Neuronal stem cell (in vitro differentiated cells): ENCODE measurements at regions not wholly inside any gene's neighbourhood (a gene's known extent, or its start where the extent isn't known, plus 50 kb on each side); places are given as distances from the start of the nearest gene placed in this dataset.
A peak's percentile ranks its signal among the peaks of the same experiment; 100 is the strongest.

Experiments used
- DNase-seq: peaks from one replicate; pipeline ENCODE4 v3.0.0-alpha.2; 2013; ENCODE audit warnings: low spot score
- H2AFZ ChIP-seq: one replicate; pipeline ENCODE4 v1.6.1; 2013; ENCODE audit warnings: mild to moderate bottlenecking, low read length, inconsistent platforms
- H2AK5ac ChIP-seq: 2 replicates; pipeline ENCODE4 v1.6.1; 2013; ENCODE audit warnings: low read depth, mild to moderate bottlenecking, inconsistent platforms, low read length, moderate library complexity, mixed read lengths
- H2BK120ac ChIP-seq: 2 replicates; pipeline ENCODE4 v1.6.1; 2013; ENCODE audit warnings: low read depth, mild to moderate bottlenecking, inconsistent platforms, low read length, moderate library complexity, mixed read lengths
- H2BK12ac ChIP-seq: one replicate; pipeline ENCODE4 v1.6.1; 2013; ENCODE audit warnings: low read length, inconsistent platforms
- H2BK15ac ChIP-seq: 2 replicates; pipeline ENCODE4 v1.6.1; 2013; ENCODE audit warnings: mild to moderate bottlenecking, low read length, inconsistent platforms, mixed read lengths
- H2BK5ac ChIP-seq: one replicate; pipeline ENCODE4 v1.6.1; 2013; ENCODE audit warnings: inconsistent platforms, mild to moderate bottlenecking, low read length, moderate library complexity
- H3K14ac ChIP-seq: one replicate; pipeline ENCODE4 v1.6.1; 2013; ENCODE audit warnings: low read length, inconsistent platforms
- H3K18ac ChIP-seq: 2 replicates; pipeline ENCODE4 v1.6.1; 2013; ENCODE audit warnings: low read length, inconsistent platforms
- H3K23ac ChIP-seq: 2 replicates; pipeline ENCODE4 v1.6.1; 2013; ENCODE audit warnings: low read depth, mild to moderate bottlenecking, mixed read lengths, low read length, inconsistent platforms; ENCODE audit not compliant: poor library complexity
- H3K27ac ChIP-seq: replicated peaks from 3 replicates; pipeline ENCODE4 v1.5.1; 2013; ENCODE audit warnings: low read length, inconsistent platforms
- H3K27me3 ChIP-seq, 3 experiments: 2 replicates each; pipeline ENCODE4 v1.6.1; 2013; ENCODE audit warnings: low read length in 3 of 3, mild to moderate bottlenecking in 2 of 3, inconsistent platforms in 1 of 3, low read depth in 1 of 3, mixed read lengths in 1 of 3, moderate library complexity in 1 of 3; ENCODE audit not compliant: control insufficient read depth in 3 of 3, insufficient read depth in 3 of 3
- H3K36me3 ChIP-seq, 2 donors: replicated peaks in 1 of 2; 2 replicates each; pipeline ENCODE4 v1.6.1; 2013; ENCODE audit warnings: low read length in 2 of 2; ENCODE audit not compliant: control insufficient read depth in 2 of 2, insufficient read depth in 2 of 2
- H3K4ac ChIP-seq: 2 replicates; pipeline ENCODE4 v1.6.1; 2013; ENCODE audit warnings: inconsistent platforms, mild to moderate bottlenecking, low read length, moderate library complexity
- H3K4me1 ChIP-seq, 2 donors: 1 replicate in 1 of 2; 2 replicates in 1 of 2; pipeline ENCODE4 v1.6.1; 2013; ENCODE audit warnings: low read length in 2 of 2, low read depth in 1 of 2; ENCODE audit not compliant: control insufficient read depth in 2 of 2, insufficient read depth in 1 of 2
- H3K4me2 ChIP-seq: one replicate; pipeline ENCODE4 v1.6.1; 2013; ENCODE audit warnings: mild to moderate bottlenecking, low read length, inconsistent platforms; ENCODE audit not compliant: insufficient read depth, poor library complexity, severe bottlenecking
- H3K4me3 ChIP-seq, 2 donors: 2 replicates each; pipeline ENCODE4 v1.5.1; 2013; ENCODE audit warnings: low read length in 2 of 2, mild to moderate bottlenecking in 2 of 2, inconsistent platforms in 1 of 2, moderate library complexity in 1 of 2
- H3K79me1 ChIP-seq: one replicate; pipeline ENCODE4 v1.6.1; 2013; ENCODE audit warnings: low read depth, mild to moderate bottlenecking, inconsistent platforms, low read length, moderate library complexity
- H3K9ac ChIP-seq: one replicate; pipeline ENCODE4 v1.6.1; 2013; ENCODE audit warnings: mild to moderate bottlenecking, low read depth, low read length, inconsistent platforms; ENCODE audit not compliant: poor library complexity
- H3K9me3 ChIP-seq, 2 donors: replicated peaks in 1 of 2; 2 replicates each; pipeline versions ENCODE3 to v1.6.1; 2013; ENCODE audit warnings: low read length in 2 of 2, mild to moderate bottlenecking in 2 of 2, inconsistent platforms in 1 of 2, low read depth in 1 of 2, mixed read lengths in 1 of 2, moderate library complexity in 1 of 2; ENCODE audit not compliant: control insufficient read depth in 2 of 2, insufficient read depth in 1 of 2
- H4K8ac ChIP-seq: one replicate; pipeline ENCODE4 v1.6.1; 2013; ENCODE audit warnings: low read depth, mild to moderate bottlenecking, inconsistent platforms, low read length, moderate library complexity
- H4K91ac ChIP-seq: one replicate; pipeline ENCODE4 v1.6.1; 2013; ENCODE audit warnings: low read length, low read depth, mild to moderate bottlenecking, inconsistent platforms; ENCODE audit not compliant: poor library complexity
- WGBS, 2 donors: extraction: QIAGEN DNeasy Blood & Tissue Kit; methylation state at CpG; one replicate each; pipeline ENCODE4 v1.1.7; 2013; ENCODE audit warnings: missing lambda C conversion rate in 2 of 2, mixed read lengths in 1 of 2; ENCODE audit not compliant: insufficient read length in 2 of 2, insufficient replicate concordance in 1 of 2; ENCODE audit errors: extremely low coverage in 2 of 2; 5-methylcytosine and 5-hydroxymethylcytosine counted together

GRCh38 chr13:73954808-73955207 is 179.4 kb downstream of the KLF12 start:
- no peak overlapping the region for H2AK5ac ChIP-seq
- H4K91ac ChIP-seq, result no peak overlapping the region
- no peaks in the 10 kb centered on the region for H3K36me3 ChIP-seq
- H3K4me1 ChIP-seq, result no peaks in the 10 kb centered on the region
- H2BK12ac ChIP-seq, result no peak overlapping the region
- no peak overlapping the region for H2AFZ ChIP-seq
- H2BK5ac ChIP-seq, result no peak overlapping the region
- DNase-seq, result no peak
- no peaks in the 10 kb centered on the region for H3K9me3 ChIP-seq
- no peak overlapping the region for H3K4me2 ChIP-seq
- no peak overlapping the region for H2BK120ac ChIP-seq
- H3K4me3 ChIP-seq, result no peak overlapping the region
- H3K14ac ChIP-seq, result no peak overlapping the region
- no peak overlapping the region for H3K9ac ChIP-seq
- H2BK15ac ChIP-seq, result no peak overlapping the region
- WGBS, 2 donors, result no CpG with 5 or more reads among the region's 1 CpG
- no peaks in the 10 kb centered on the region for H3K79me1 ChIP-seq
- H3K27ac ChIP-seq, result no peak overlapping the region
- H3K18ac ChIP-seq, result no peak overlapping the region
- no peak overlapping the region for H3K4ac ChIP-seq
- no peaks in the 10 kb centered on the region for H3K27me3 ChIP-seq
- H4K8ac ChIP-seq, result no peak overlapping the region
- H3K23ac ChIP-seq, result no peak overlapping the region

- Histone ChIP-seq H3K9me3 (no peaks in the 10 kb centered on the region), H4K91ac (no peak overlapping the region), H2AFZ (no peak overlapping the region), H4K8ac (no peak overlapping the region), H3K4me1 (peaks cover 0 to 1% of the 10 kb centered on the region in 2 donors), H3K27me3 (no peaks in the 10 kb centered on the region), H3K36me3 (no peaks in the 10 kb centered on the region), H3K9ac (no peak overlapping the region), H2AK5ac (no peak overlapping the region), H2BK15ac (no peak overlapping the region), H2BK5ac (no peak overlapping the region), H3K4me2 (no peak overlapping the region), H3K23ac (no peak overlapping the region), H3K4me3 (no peak overlapping the region), H3K79me1 (no peaks in the 10 kb centered on the region), H3K4ac (no peak overlapping the region), H3K14ac (no peak overlapping the region), H3K18ac (no peak overlapping the region), H2BK12ac (no peak overlapping the region), H3K27ac (no peak overlapping the region), H2BK120ac (no peak overlapping the region)
- no peak for DNase-seq
- WGBS, 2 donors, result no CpG with 5 or more reads among the region's 4 CpGs
Measured at GRCh38 chr13:73952648-73953047, 181.6 kb downstream of the KLF12 start.

GRCh38 chr13:73948848-73949529 is 185.2 kb downstream of the KLF12 start:
- Histone ChIP-seq H3K14ac (no peak overlapping the region), H3K27ac (no peak overlapping the region), H2BK120ac (no peak overlapping the region), H3K79me1 (no peaks in the 10 kb centered on the region), H2BK15ac (no peak overlapping the region), H2AK5ac (no peak overlapping the region), H3K4ac (no peak overlapping the region), H3K9ac (no peak overlapping the region), H2BK12ac (no peak overlapping the region), H3K4me2 (no peak overlapping the region), H4K91ac (no peak overlapping the region), H3K4me1 (peaks cover 3 to 9% of the 10 kb centered on the region in 2 donors), H3K36me3 (no peaks in the 10 kb centered on the region), H3K9me3 (no peaks in the 10 kb centered on the region), H3K27me3 (no peaks in the 10 kb centered on the region), H3K18ac (no peak overlapping the region), H3K23ac (no peak overlapping the region), H2AFZ (no peak overlapping the region), H4K8ac (no peak overlapping the region), H2BK5ac (no peak overlapping the region), H3K4me3 (no peak overlapping the region)
- DNase-seq, result no peak
- no CpG with 5 or more reads among the region's 1 CpG for WGBS, 2 donors

GRCh38 chr13:73945871-73946270 is 188.3 kb downstream of the KLF12 start:
- Histone ChIP-seq H2AFZ (no peak overlapping the region), H3K36me3 (peaks cover 0 to 25% of the 10 kb centered on the region in 2 donors), H4K8ac (no peak overlapping the region), H3K4me1 (peaks cover 3 to 9% of the 10 kb centered on the region in 2 donors), H3K18ac (no peak overlapping the region), H3K27ac (no peak overlapping the region), H4K91ac (no peak overlapping the region), H2BK120ac (no peak overlapping the region), H3K9me3 (no peaks in the 10 kb centered on the region), H3K79me1 (no peaks in the 10 kb centered on the region), H3K4ac (no peak overlapping the region), H2BK12ac (no peak overlapping the region), H3K27me3 (no peaks in the 10 kb centered on the region), H3K4me2 (no peak overlapping the region), H3K23ac (no peak overlapping the region), H2BK15ac (no peak overlapping the region), H2AK5ac (no peak overlapping the region), H3K9ac (no peak overlapping the region), H3K14ac (no peak overlapping the region), H3K4me3 (no peak overlapping the region), H2BK5ac (no peak overlapping the region)
- peak; percentile 23 for DNase-seq
- no CpG with 5 or more reads among the region's 5 CpGs for WGBS, 2 donors
